Lower lobe of right lung (tissue), 2 donors: ENCODE measurements at regions not wholly inside any gene's neighbourhood (a gene's known extent, or its start where the extent isn't known, plus 50 kb on each side); places are given as distances from the start of the nearest gene placed in this dataset.

Experiments
- ATAC-seq, 2 donors: fragments of 200-7000 bp; cut with Tn5 transposase; one replicate each; pipeline ENCODE4 v1.9.1; 2020 to 2022; ENCODE audit warnings: mild to moderate bottlenecking in 2 of 2, moderate library complexity in 2 of 2
- DNase-seq: peaks from one replicate; pipeline ENCODE4 v3.0.0-alpha.2; 2020
- H3K27ac ChIP-seq: fragments of 200-600 bp; one replicate; pipeline ENCODE4 v1.8.0; 2022
- H3K27me3 ChIP-seq: fragments of 200-600 bp; one replicate; pipeline ENCODE4 v1.8.0; 2022; ENCODE audit warnings: low read depth
- H3K36me3 ChIP-seq: fragments of 200-600 bp; one replicate; pipeline ENCODE4 v1.8.0; 2022; ENCODE audit warnings: mild to moderate bottlenecking
- H3K4me1 ChIP-seq: fragments of 200-600 bp; one replicate; pipeline ENCODE4 v1.8.0; 2022
- H3K4me3 ChIP-seq: fragments of 200-600 bp; one replicate; pipeline ENCODE4 v1.8.0; 2022; ENCODE audit warnings: mild to moderate bottlenecking
- H3K9me3 ChIP-seq: fragments of 200-600 bp; one replicate; pipeline ENCODE4 v1.8.0; 2022
- CTCF ChIP-seq: fragments of 200-600 bp; IDR thresholded peaks from one replicate; pipeline ENCODE4 v1.8.0; 2022; ENCODE audit warnings: antibody characterized with exemption, mild to moderate bottlenecking
- intact Hi-C: fragments of 100-400 bp; cut with DNase I; formaldehyde crosslinking; loops from one replicate; pipeline ENCODE4 v1.11.0; 2022
- donor health status: DM: no; HTN: yes; CAD: no; lungs with severe emphysema.

GRCh38 chr1:96384611-96385010, 337.0 kb upstream of the PTBP2 start:
- intact Hi-C loops: no loop called here
- ATAC-seq (no peak), DNase-seq (no peak)
- H3K27ac ChIP-seq: no peak overlapping the region
- no peaks in the 10 kb centered on the region for H3K36me3 ChIP-seq
- no peak for TF ChIP-seq CTCF
- no peaks in the 10 kb centered on the region for H3K27me3 ChIP-seq
- H3K4me1 ChIP-seq: no peaks in the 10 kb centered on the region
- H3K9me3 ChIP-seq: peaks cover 9% of the 10 kb centered on the region
- H3K4me3 ChIP-seq: no peak overlapping the region

GRCh38 chr1:96387785-96388184, 333.8 kb upstream of the PTBP2 start:
- Histone ChIP-seq H3K27ac (no peak overlapping the region), H3K9me3 (peaks cover 2% of the 10 kb centered on the region), H3K27me3 (no peaks in the 10 kb centered on the region), H3K4me3 (no peak overlapping the region), H3K4me1 (no peaks in the 10 kb centered on the region), H3K36me3 (no peaks in the 10 kb centered on the region)
- no peak for TF ChIP-seq CTCF
- DNase-seq (no peak), ATAC-seq (no peak)
- intact Hi-C loops: no loop called here

- Histone ChIP-seq H3K4me3 (no peak overlapping the region), H3K4me1 (no peaks in the 10 kb centered on the region), H3K36me3 (no peaks in the 10 kb centered on the region), H3K27me3 (no peaks in the 10 kb centered on the region), H3K9me3 (no peaks in the 10 kb centered on the region), H3K27ac (no peak overlapping the region)
- DNase-seq (no peak), ATAC-seq (no peak)
- TF ChIP-seq CTCF: no peak
- intact Hi-C loops: no loop called here
Observed at GRCh38 chr1:96388421-96389310, 332.9 kb upstream of the PTBP2 start.

- no peak for DNase-seq
- intact Hi-C loops: no loop called here
- Histone ChIP-seq H3K9me3 (no peaks in the 10 kb centered on the region), H3K4me1 (no peaks in the 10 kb centered on the region), H3K4me3 (no peak overlapping the region), H3K27me3 (no peaks in the 10 kb centered on the region), H3K36me3 (no peaks in the 10 kb centered on the region), H3K27ac (no peak overlapping the region)
- ATAC-seq: no peak
- TF ChIP-seq CTCF: no peak
Observed at GRCh38 chr1:96400089-96400488, 321.5 kb upstream of the PTBP2 start.

- TF ChIP-seq CTCF: no peak
- H3K27ac ChIP-seq: no peak overlapping the region
- no peaks in the 10 kb centered on the region for H3K9me3 ChIP-seq
- no peak for ATAC-seq
- no peaks in the 10 kb centered on the region for H3K4me1 ChIP-seq
- H3K27me3 ChIP-seq: no peaks in the 10 kb centered on the region
- no peak for DNase-seq
- no peaks in the 10 kb centered on the region for H3K36me3 ChIP-seq
- H3K4me3 ChIP-seq: no peak overlapping the region
- intact Hi-C loops: no loop called here
Observed at GRCh38 chr1:96409087-96409486, 312.5 kb upstream of the PTBP2 start.
